Adrenal gland (tissue), 9 donors: ENCODE measurements at regions not wholly inside any gene's neighbourhood (a gene's known extent, or its start where the extent isn't known, plus 50 kb on each side); places are given as distances from the start of the nearest gene placed in this dataset.

ENCODE experiments used
- DNase-seq, 7 donors: peaks; one replicate each; pipeline ENCODE4 v3.0.0-alpha.2; 2019 to 2020
- H3K27ac ChIP-seq, 5 donors: fragments of 200-600 bp; sonication (generic) in 4 of 5; 1 replicate in 3 of 5; 2 replicates in 2 of 5; pipeline versions ENCODE4 v1.5.1 to v1.8.0; 2016 to 2020; ENCODE audit warnings: mild to moderate bottlenecking in 1 of 5
- H3K27me3 ChIP-seq: fragments of 200-600 bp; 2 replicates; pipeline ENCODE4 v1.8.0; 2021
- H3K36me3 ChIP-seq, 2 donors: fragments of 200-600 bp; replicated peaks in 1 of 2; 1 replicate in 1 of 2; 2 replicates in 1 of 2; pipeline versions ENCODE4 v1.5.1 to v1.8.0; 2018 to 2022
- H3K4me1 ChIP-seq, 2 donors: fragments of 200-600 bp; replicated peaks in 1 of 2; 1 replicate in 1 of 2; 2 replicates in 1 of 2; pipeline versions ENCODE4 v1.5.1 to v1.8.0; 2018 to 2021
- H3K4me3 ChIP-seq, 4 donors: fragments of 200-600 bp; sonication (generic) in 3 of 4; one replicate each; pipeline ENCODE4 v1.5.1; 2016 to 2018
- H3K9me3 ChIP-seq, 3 donors: fragments of 200-600 bp; sonication (generic) in 1 of 3; replicated peaks in 1 of 3; 1 replicate in 2 of 3; 2 replicates in 1 of 3; pipeline versions ENCODE4 v1.5.1 to v1.8.0; 2016 to 2021
- CTCF ChIP-seq, 6 experiments: fragments of 450-650 bp in 4 of 6; fragments of 200-600 bp in 2 of 6; sonication (generic) in 1 of 6; IDR thresholded peaks; 1 replicate in 5 of 6; 2 replicates in 1 of 6; pipeline versions ENCODE4 v1.5.1 to v1.8.0; 2016 to 2021; ENCODE audit warnings: antibody characterized with exemption in 6 of 6, mild to moderate bottlenecking in 2 of 6, moderate library complexity in 1 of 6
- POLR2A ChIP-seq, 2 donors: fragments of 450-650 bp; IDR thresholded peaks; one replicate each; pipeline ENCODE4 v1.6.1; 2017; ENCODE audit warnings: antibody characterized with exemption in 2 of 2, mild to moderate bottlenecking in 2 of 2, moderate library complexity in 1 of 2
- WGBS, 4 donors: extraction: QIAGEN DNeasy Blood & Tissue Kit in 2 of 4; methylation state at CpG; one replicate each; pipeline versions ENCODE4 v1.1.5 to v1.1.7; 2013 to 2017; 5-methylcytosine and 5-hydroxymethylcytosine counted together
- intact Hi-C, 2 donors: fragments of 100-400 bp; cut with DNase I; formaldehyde crosslinking; loops; one replicate each; pipeline versions ENCODE4 v1.14.1 to v1.15.0; 2022 to 2023
- donor health status: healthy with polysubstance abuse.
- donor health status: Bipolar disorder and iron deficiency.
- donor health status: DM: yes; HTN: yes; CAD: no.
- donor health status: DM: no; HTN: no; CAD: no.
- donor health status: DM: no; HTN: no; CAD: no.

GRCh38 chr16:72511171-72511570, 339.2 kb upstream of the PMFBP1 start:
- intact Hi-C loops = no loop called here
- no peak overlapping the region for H3K27ac ChIP-seq
- H3K4me3 ChIP-seq = no peak overlapping the region
- 91 to 96% (median 95%) methylated on average over 3 of the region's 3 CpGs for WGBS, 4 donors
- no peaks in the 10 kb centered on the region for H3K27me3 ChIP-seq
- H3K36me3 ChIP-seq = no peaks in the 10 kb centered on the region
- DNase-seq = no peak
- no peaks in the 10 kb centered on the region for H3K4me1 ChIP-seq
- TF ChIP-seq POLR2A (IDR thresholded peaks at IDR 0.05) (no peak), CTCF (IDR thresholded peaks at IDR 0.05) (no peak)
- H3K9me3 ChIP-seq = no peaks in the 10 kb centered on the region

DNA sequence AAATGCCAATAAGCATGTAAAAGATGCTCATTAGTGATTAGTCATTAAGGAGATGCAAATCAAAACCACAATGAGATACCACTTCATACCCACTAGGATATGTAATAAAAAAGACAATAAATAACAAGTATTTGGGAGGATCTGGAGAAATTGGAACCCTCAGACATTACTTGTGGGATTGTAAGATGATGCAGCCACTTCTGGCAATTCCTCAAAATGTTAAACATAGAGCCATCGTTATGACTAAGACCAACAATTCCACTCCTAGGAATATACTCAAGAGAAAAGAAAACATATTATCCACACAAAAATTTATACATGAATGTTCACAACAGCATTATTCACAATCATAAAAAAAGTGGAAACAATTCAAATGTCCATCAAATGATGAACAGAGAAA, 336.2 kb upstream of the PMFBP1 start:
- TF ChIP-seq CTCF (IDR thresholded peaks at IDR 0.05) (no peak), POLR2A (IDR thresholded peaks at IDR 0.05) (no peak)
- no peak overlapping the region for H3K4me3 ChIP-seq
- H3K36me3 ChIP-seq = no peaks in the 10 kb centered on the region
- intact Hi-C loops = loop anchor here in 1 of 2 donors (10.0 kb wide), 2 partner anchors 687 to 1367 kb away; no protein-coding TSS in a partner anchor
- DNase-seq = no peak
- H3K27me3 ChIP-seq = no peaks in the 10 kb centered on the region
- H3K27ac ChIP-seq = no peak overlapping the region
- 84 to 100% (median 89%) methylated on average over 1 of the region's 1 CpG for WGBS, 4 donors
- H3K9me3 ChIP-seq = no peaks in the 10 kb centered on the region
- H3K4me1 ChIP-seq = no peaks in the 10 kb centered on the region

GRCh38 chr16:72502594-72503005, 330.6 kb upstream of the PMFBP1 start:
- 89 to 95% (median 93%) methylated on average over 1 of the region's 1 CpG for WGBS, 4 donors
- intact Hi-C loops = loop anchor here in 1 of 2 donors (10.0 kb wide), 2 partner anchors 692 to 1372 kb away; no protein-coding TSS in a partner anchor
- H3K27ac ChIP-seq = no peak overlapping the region

More at GRCh38 chr16:72502594-72503005, 330.6 kb upstream of the PMFBP1 start:
- H3K4me1 ChIP-seq = no peaks in the 10 kb centered on the region
- TF ChIP-seq CTCF (IDR thresholded peaks at IDR 0.05) (no peak), POLR2A (IDR thresholded peaks at IDR 0.05) (no peak)
- H3K36me3 ChIP-seq = no peaks in the 10 kb centered on the region
- H3K4me3 ChIP-seq = no peak overlapping the region
- H3K27me3 ChIP-seq = no peaks in the 10 kb centered on the region
- DNase-seq = no peak
- H3K9me3 ChIP-seq = no peaks in the 10 kb centered on the region
